Endothelial cell of umbilical vein (primary cell): ENCODE measurements at regions not wholly inside any gene's neighbourhood (a gene's known extent, or its start where the extent isn't known, plus 50 kb on each side); places are given as distances from the start of the nearest gene placed in this dataset.

ENCODE experiments used
- BruUV-seq: library from RNA; stranded (reverse); fragments of 400-500 nt; replicated peaks from 2 replicates; lab custom pipeline; 2021; lab: Mats Ljungman, UMichigan
- CTCF ChIA-PET: fragments of 300-600, 350-600 bp; sonication (Branson Sonifier 250); formaldehyde crosslinking; loops from one replicate; lab custom pipeline; 2021; ENCODE audit warnings: antibody characterized with exemption, inconsistent platforms; lab: Charles Lee
- POLR2A ChIA-PET: fragments of 300-600, 350-600 bp; sonication (Branson Sonifier 250); formaldehyde crosslinking; loops from one replicate; lab custom pipeline; 2021; ENCODE audit warnings: antibody characterized with exemption, inconsistent platforms; lab: Charles Lee
- DNase-seq: peaks from one replicate; pipeline ENCODE4 v3.0.0-alpha.2; 2011; ENCODE audit warnings: low read depth, low spot score
- FAIRE-seq: peaks from 2 replicates; lab custom pipeline; 2011; peaks lifted over from hg19 to GRCh38; lab: Jason Lieb, UNC
- H2AFZ ChIP-seq: 2 replicates; pipeline ENCODE4 v1.6.0; 2012; ENCODE audit warnings: low read depth, low read length, control low read depth, inconsistent platforms
- H3K27ac ChIP-seq: 2 replicates; pipeline ENCODE4 v1.5.1; 2011; ENCODE audit warnings: low read depth, mild to moderate bottlenecking, control low read depth, low read length, moderate library complexity; ENCODE audit not compliant: insufficient read depth
- H3K27me3 ChIP-seq, 2 experiments: 2 replicates each; pipeline versions ENCODE4 v1.6.0 to v1.6.1; 2011; ENCODE audit warnings: low read length in 2 of 2, mixed read lengths in 1 of 2; ENCODE audit not compliant: control insufficient read depth in 2 of 2, insufficient read depth in 2 of 2
- H3K36me3 ChIP-seq, 2 experiments: 2 replicates in 1 of 2; 3 replicates in 1 of 2; pipeline ENCODE4 v1.5.1; 2011; ENCODE audit warnings: low read length in 2 of 2, mild to moderate bottlenecking in 1 of 2, moderate library complexity in 1 of 2; ENCODE audit not compliant: control insufficient read depth in 2 of 2, insufficient read depth in 2 of 2; ENCODE audit errors: extremely low read depth in 1 of 2
- H3K4me1 ChIP-seq: 3 replicates; pipeline ENCODE4 v1.5.1; 2011; ENCODE audit warnings: mild to moderate bottlenecking, low read length; ENCODE audit not compliant: control insufficient read depth, insufficient read depth; ENCODE audit errors: extremely low read depth
- H3K4me2 ChIP-seq: 2 replicates; pipeline ENCODE4 v1.6.1; 2011; ENCODE audit warnings: low read length, control low read depth, mixed read lengths; ENCODE audit not compliant: insufficient read depth
- H3K4me3 ChIP-seq, 3 experiments: fragments of 200-600 bp in 1 of 3; sonication (generic), shearing (Covaris generic) in 1 of 3; replicated peaks in 1 of 3; 2 replicates each; pipeline ENCODE4 v1.5.1; 2011 to 2016; ENCODE audit warnings: control low read depth in 3 of 3, low read length in 3 of 3, mild to moderate bottlenecking in 2 of 3, inconsistent platforms in 1 of 3, low read depth in 1 of 3, moderate library complexity in 1 of 3; ENCODE audit not compliant: insufficient read depth in 1 of 3
- H3K79me2 ChIP-seq: 2 replicates; pipeline ENCODE4 v1.6.0; 2012; ENCODE audit warnings: low read length, inconsistent platforms; ENCODE audit not compliant: control insufficient read depth, insufficient read depth
- H3K9ac ChIP-seq: replicated peaks from 2 replicates; pipeline ENCODE3; 2011; ENCODE audit warnings: low read length, control low read depth; ENCODE audit not compliant: insufficient read depth; ENCODE audit errors: extremely low read depth
- H3K9me1 ChIP-seq: replicated peaks from 3 replicates; pipeline ENCODE4 v1.6.0; 2011; ENCODE audit warnings: mild to moderate bottlenecking, low read length; ENCODE audit not compliant: control insufficient read depth, insufficient read depth; ENCODE audit errors: extremely low read depth
- H3K9me3 ChIP-seq: replicated peaks from 2 replicates; pipeline ENCODE4 v1.5.1; 2012; ENCODE audit warnings: low read length, inconsistent platforms; ENCODE audit not compliant: control insufficient read depth, insufficient read depth
- H4K20me1 ChIP-seq: replicated peaks from 2 replicates; pipeline ENCODE3; 2011; ENCODE audit warnings: mild to moderate bottlenecking, low read length; ENCODE audit not compliant: control insufficient read depth, insufficient read depth; ENCODE audit errors: extremely low read depth
- EZH2 ChIP-seq: IDR thresholded peaks from 2 replicates; pipeline ENCODE4 v1.6.1; 2012; ENCODE audit warnings: borderline replicate concordance, low read depth, mild to moderate bottlenecking, moderate library complexity, low read length, inconsistent platforms; ENCODE audit not compliant: severe bottlenecking
- FOS ChIP-seq: IDR thresholded peaks from 2 replicates; pipeline ENCODE4 v1.6.1; 2011; ENCODE audit warnings: mild to moderate bottlenecking, low read length, moderate library complexity, borderline replicate concordance; ENCODE audit not compliant: insufficient read depth
- GATA2 ChIP-seq: IDR thresholded peaks from 2 replicates; pipeline ENCODE4 v1.7.0; 2011; ENCODE audit warnings: low read depth, mild to moderate bottlenecking, moderate library complexity, mixed read lengths, low read length; ENCODE audit not compliant: insufficient read length, insufficient read depth
- JUN ChIP-seq: IDR thresholded peaks from 2 replicates; pipeline ENCODE4 v1.6.1; 2011; ENCODE audit warnings: borderline replicate concordance, low read depth; ENCODE audit not compliant: insufficient read length, insufficient read depth
- MYC ChIP-seq: IDR thresholded peaks from one replicate; pipeline ENCODE4 v1.6.1; 2011; ENCODE audit warnings: mild to moderate bottlenecking, low read depth, low read length
- POLR2A ChIP-seq: IDR thresholded peaks from 2 replicates; pipeline ENCODE4 v1.6.1; 2012; ENCODE audit warnings: low read depth, mild to moderate bottlenecking, control low read depth, low read length
- dilution Hi-C: fragments of 300-500 bp; cut with MboI; formaldehyde crosslinking; loops from one replicate; pipeline ENCODE4 v1.15.0; 2019; ENCODE audit warnings: low sequenced_read_pairs; ENCODE audit not compliant: extremely low pct_ligation_motif_present
- intact Hi-C: fragments of 100-400 bp; cut with micrococcal nuclease; formaldehyde crosslinking; loops from one replicate; pipeline ENCODE4 v1.10.0; 2022
- TF ChIP-seq, protein P1 (sequence below): IDR thresholded peaks from 2 replicates; pipeline ENCODE4 v1.6.1; 2011; ENCODE audit not compliant: insufficient read depth, insufficient read length

DNA sequence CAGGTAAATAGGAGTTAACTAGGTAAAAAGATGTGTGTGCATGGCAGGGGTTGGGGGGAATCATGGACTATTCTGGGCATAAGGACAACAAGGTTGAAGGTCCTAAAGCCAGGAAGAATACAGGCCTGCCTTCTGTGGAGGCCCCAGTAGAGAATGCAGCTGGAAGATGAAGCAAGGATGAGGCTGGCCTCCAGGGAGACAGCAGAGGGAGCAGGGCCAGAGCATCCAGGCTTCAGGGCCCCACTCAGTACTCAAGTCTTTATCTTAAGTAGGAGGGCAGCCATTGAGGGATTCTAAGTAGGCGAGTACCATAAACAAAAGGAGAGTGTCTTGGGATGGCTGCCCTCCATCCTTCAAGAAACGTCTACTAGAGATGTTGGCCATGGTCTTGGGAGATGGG lies 101.8 kb upstream of the APCDD1 start:
- Histone ChIP-seq H3K9me1 (no peaks in the 10 kb centered on the region), H3K27ac (no peak overlapping the region), H3K4me1 (no peaks in the 10 kb centered on the region), H3K4me3 (no peak overlapping the region), H3K9me3 (no peaks in the 10 kb centered on the region), H3K79me2 (no peaks in the 10 kb centered on the region), H4K20me1 (no peaks in the 10 kb centered on the region), H2AFZ (no peak overlapping the region), H3K9ac (no peak overlapping the region), H3K4me2 (no peak overlapping the region), H3K27me3 (no peaks in the 10 kb centered on the region), H3K36me3 (no peaks in the 10 kb centered on the region)
- no TSS peak for BruUV-seq
- intact Hi-C loops (loop anchor here (10.0 kb wide), 1 partner anchor 1802 kb away; no protein-coding TSS in a partner anchor), dilution Hi-C loops (no loop called here)
- DNase-seq (no peak), FAIRE-seq (no peak)
- ChIA-PET POLR2A (no interaction called here), CTCF (no interaction called here)
- TF ChIP-seq GATA2 = no peak
- no peak for TF ChIP-seq EZH2
- no peak for TF ChIP-seq POLR2A
- no peak for TF ChIP-seq JUN
- TF ChIP-seq, protein P1, sequence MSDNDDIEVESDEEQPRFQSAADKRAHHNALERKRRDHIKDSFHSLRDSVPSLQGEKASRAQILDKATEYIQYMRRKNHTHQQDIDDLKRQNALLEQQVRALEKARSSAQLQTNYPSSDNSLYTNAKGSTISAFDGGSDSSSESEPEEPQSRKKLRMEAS = no peak
- no peak for TF ChIP-seq MYC
- no peak for TF ChIP-seq FOS

DNA sequence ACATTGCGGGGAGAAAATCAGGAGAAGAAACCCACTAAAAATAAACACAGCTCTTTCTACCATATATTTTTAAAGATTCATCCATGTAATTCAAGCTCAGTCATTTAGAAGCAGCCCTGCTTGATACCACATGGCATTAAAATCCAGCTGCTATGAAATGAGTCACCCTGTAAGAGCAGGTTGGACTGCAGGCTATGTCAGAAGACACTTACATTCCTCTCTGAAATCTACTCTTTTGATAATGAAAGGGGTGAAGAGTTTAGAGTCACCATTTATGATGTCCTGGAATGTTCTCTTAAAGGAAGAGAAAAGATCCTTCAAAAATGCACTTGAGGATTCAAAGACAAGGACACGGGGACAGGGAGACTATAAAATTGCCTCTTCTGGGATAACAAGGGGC lies 100.6 kb upstream of the APCDD1 start:
- H3K9me3 ChIP-seq = no peaks in the 10 kb centered on the region
- intact Hi-C loops (loop anchor here (10.0 kb wide), 1 partner anchor 1801 kb away; no protein-coding TSS in a partner anchor), dilution Hi-C loops (no loop called here)
- no peaks in the 10 kb centered on the region for H3K79me2 ChIP-seq
- H2AFZ ChIP-seq = no peak overlapping the region
- POLR2A ChIA-PET = no interaction called here
- no peak overlapping the region for H3K4me2 ChIP-seq
- TF ChIP-seq, protein P1 = no peak
- TF ChIP-seq GATA2 (no peak), POLR2A (no peak), EZH2 (no peak), FOS (no peak)
- no peaks in the 10 kb centered on the region for H3K9me1 ChIP-seq
- no peak overlapping the region for H3K4me3 ChIP-seq
- FAIRE-seq (no peak), DNase-seq (peak; percentile 4)
- no peaks in the 10 kb centered on the region for H4K20me1 ChIP-seq
- H3K36me3 ChIP-seq = no peaks in the 10 kb centered on the region
- BruUV-seq = no TSS peak
- H3K4me1 ChIP-seq = no peaks in the 10 kb centered on the region
- H3K9ac ChIP-seq = no peak overlapping the region
- no peaks in the 10 kb centered on the region for H3K27me3 ChIP-seq
- H3K27ac ChIP-seq = no peak overlapping the region
- CTCF ChIA-PET = interaction anchor here (1.1 kb wide), 1 partner anchor 230 kb away, joined by 3 read pairs; no protein-coding TSS in a partner anchor
